ENCODE measurements at regions not wholly inside any gene's neighbourhood (a gene's known extent, or its start where the extent isn't known, plus 50 kb on each side); places are given as distances from the start of the nearest gene placed in this dataset.

GRCh38 chr11:97740801-97741151 is 1280.0 kb upstream of the CNTN5 start:
- TF ChIP-seq CTCF (IDR thresholded peaks at IDR 0.05) = no peak
- no peak for TF ChIP-seq POLR2A (IDR thresholded peaks at IDR 0.05)
- no peak for TF ChIP-seq EP300 (IDR thresholded peaks at IDR 0.05)
